ENCODE measurements at regions not wholly inside any gene's neighbourhood (a gene's known extent, or its start where the extent isn't known, plus 50 kb on each side); places are given as distances from the start of the nearest gene placed in this dataset.

DNA sequence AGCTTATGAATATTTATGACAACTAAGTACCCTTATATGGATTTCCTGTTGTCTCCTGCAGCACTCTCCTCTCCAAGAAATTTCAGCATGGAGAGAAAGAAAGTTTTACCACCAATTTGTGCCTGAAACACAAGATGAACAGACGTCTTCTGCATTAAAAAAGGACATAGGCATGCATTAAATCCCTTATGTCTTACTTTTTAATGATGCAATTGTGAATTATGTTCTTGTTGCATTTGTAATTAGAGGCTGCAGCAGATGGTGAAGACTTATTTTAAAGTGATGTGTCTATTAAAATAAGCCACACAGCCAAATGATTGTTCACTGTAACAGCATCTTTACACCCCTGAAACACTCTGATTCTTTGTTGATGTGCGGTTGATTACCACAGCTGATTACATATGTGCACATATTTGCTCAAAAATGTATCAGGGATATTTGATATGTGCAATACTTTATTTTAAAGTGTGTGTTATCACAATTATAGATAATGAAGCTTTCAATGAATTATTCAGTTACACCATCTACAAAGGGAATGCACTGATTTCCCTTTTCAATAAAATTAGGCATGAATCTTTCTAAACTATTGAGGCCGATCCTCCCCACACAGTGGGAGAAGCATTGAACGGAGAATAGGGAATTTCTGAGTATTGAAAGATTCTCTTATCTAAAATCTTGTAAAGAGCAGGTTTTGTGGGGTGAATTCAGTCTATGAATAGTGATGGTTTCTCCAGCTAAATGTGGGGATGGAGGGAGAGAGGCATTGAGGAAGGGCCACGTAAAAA, 585.1 kb downstream of the SLC4A3 start:
- TF ChIP-seq, protein P1, sequence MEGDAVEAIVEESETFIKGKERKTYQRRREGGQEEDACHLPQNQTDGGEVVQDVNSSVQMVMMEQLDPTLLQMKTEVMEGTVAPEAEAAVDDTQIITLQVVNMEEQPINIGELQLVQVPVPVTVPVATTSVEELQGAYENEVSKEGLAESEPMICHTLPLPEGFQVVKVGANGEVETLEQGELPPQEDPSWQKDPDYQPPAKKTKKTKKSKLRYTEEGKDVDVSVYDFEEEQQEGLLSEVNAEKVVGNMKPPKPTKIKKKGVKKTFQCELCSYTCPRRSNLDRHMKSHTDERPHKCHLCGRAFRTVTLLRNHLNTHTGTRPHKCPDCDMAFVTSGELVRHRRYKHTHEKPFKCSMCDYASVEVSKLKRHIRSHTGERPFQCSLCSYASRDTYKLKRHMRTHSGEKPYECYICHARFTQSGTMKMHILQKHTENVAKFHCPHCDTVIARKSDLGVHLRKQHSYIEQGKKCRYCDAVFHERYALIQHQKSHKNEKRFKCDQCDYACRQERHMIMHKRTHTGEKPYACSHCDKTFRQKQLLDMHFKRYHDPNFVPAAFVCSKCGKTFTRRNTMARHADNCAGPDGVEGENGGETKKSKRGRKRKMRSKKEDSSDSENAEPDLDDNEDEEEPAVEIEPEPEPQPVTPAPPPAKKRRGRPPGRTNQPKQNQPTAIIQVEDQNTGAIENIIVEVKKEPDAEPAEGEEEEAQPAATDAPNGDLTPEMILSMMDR (IDR thresholded peaks at IDR 0.05): no peak
- TF ChIP-seq POLR2A (IDR thresholded peaks at IDR 0.05): no peak

Measured in body of pancreas (tissue), 4 donors.